ENCODE measurements at regions not wholly inside any gene's neighbourhood (a gene's known extent, or its start where the extent isn't known, plus 50 kb on each side); places are given as distances from the start of the nearest gene placed in this dataset.

- TF ChIP-seq, protein P1, sequence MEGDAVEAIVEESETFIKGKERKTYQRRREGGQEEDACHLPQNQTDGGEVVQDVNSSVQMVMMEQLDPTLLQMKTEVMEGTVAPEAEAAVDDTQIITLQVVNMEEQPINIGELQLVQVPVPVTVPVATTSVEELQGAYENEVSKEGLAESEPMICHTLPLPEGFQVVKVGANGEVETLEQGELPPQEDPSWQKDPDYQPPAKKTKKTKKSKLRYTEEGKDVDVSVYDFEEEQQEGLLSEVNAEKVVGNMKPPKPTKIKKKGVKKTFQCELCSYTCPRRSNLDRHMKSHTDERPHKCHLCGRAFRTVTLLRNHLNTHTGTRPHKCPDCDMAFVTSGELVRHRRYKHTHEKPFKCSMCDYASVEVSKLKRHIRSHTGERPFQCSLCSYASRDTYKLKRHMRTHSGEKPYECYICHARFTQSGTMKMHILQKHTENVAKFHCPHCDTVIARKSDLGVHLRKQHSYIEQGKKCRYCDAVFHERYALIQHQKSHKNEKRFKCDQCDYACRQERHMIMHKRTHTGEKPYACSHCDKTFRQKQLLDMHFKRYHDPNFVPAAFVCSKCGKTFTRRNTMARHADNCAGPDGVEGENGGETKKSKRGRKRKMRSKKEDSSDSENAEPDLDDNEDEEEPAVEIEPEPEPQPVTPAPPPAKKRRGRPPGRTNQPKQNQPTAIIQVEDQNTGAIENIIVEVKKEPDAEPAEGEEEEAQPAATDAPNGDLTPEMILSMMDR (IDR thresholded peaks at IDR 0.05; ENCODE audit: unreplicated experiment), result no peak
- Mint-ChIP-seq H3K27me3 (peaks cover 3% of the 10 kb centered on the region), H3K27ac (no peak overlapping the region), H3K4me1 (ENCODE audit: low read depth) (peaks cover 16% of the 10 kb centered on the region), H3K4me3 (ENCODE audit: low read depth) (no peak overlapping the region), H3K9me3 (ENCODE audit: low read depth) (no peaks in the 10 kb centered on the region), H3K36me3 (ENCODE audit: insufficient read depth) (no peaks in the 10 kb centered on the region)
- DNase-seq (ENCODE audit: low spot score, unreplicated experiment), result no peak
Observed at GRCh38 chr2:200186002-200186401, 120.5 kb upstream of the SPATS2L start.

- Mint-ChIP-seq H3K4me3 (ENCODE audit: low read depth) (no peak overlapping the region), H3K36me3 (ENCODE audit: insufficient read depth) (no peaks in the 10 kb centered on the region), H3K4me1 (ENCODE audit: low read depth) (peaks cover 16% of the 10 kb centered on the region), H3K27me3 (peaks cover 3% of the 10 kb centered on the region), H3K9me3 (ENCODE audit: low read depth) (no peaks in the 10 kb centered on the region), H3K27ac (no peak overlapping the region)
- TF ChIP-seq, protein P1 (IDR thresholded peaks at IDR 0.05; ENCODE audit: unreplicated experiment), result no peak
- no peak for DNase-seq (ENCODE audit: low spot score, unreplicated experiment)
Observed at GRCh38 chr2:200188876-200189275, 117.6 kb upstream of the SPATS2L start.

GRCh38 chr2:200189964-200190363, 116.5 kb upstream of the SPATS2L start:
- Mint-ChIP-seq H3K27ac (no peak overlapping the region), H3K4me3 (ENCODE audit: low read depth) (no peak overlapping the region), H3K4me1 (ENCODE audit: low read depth) (peaks cover 15% of the 10 kb centered on the region), H3K9me3 (ENCODE audit: low read depth) (no peaks in the 10 kb centered on the region), H3K27me3 (peaks cover 3% of the 10 kb centered on the region), H3K36me3 (ENCODE audit: insufficient read depth) (no peaks in the 10 kb centered on the region)
- DNase-seq (ENCODE audit: low spot score, unreplicated experiment), result no peak
- TF ChIP-seq, protein P1 (IDR thresholded peaks at IDR 0.05; ENCODE audit: unreplicated experiment), result no peak

GRCh38 chr2:200193331-200193730, 113.2 kb upstream of the SPATS2L start:
- no peaks in the 10 kb centered on the region for H3K9me3 Mint-ChIP-seq (ENCODE audit: low read depth)

DNA sequence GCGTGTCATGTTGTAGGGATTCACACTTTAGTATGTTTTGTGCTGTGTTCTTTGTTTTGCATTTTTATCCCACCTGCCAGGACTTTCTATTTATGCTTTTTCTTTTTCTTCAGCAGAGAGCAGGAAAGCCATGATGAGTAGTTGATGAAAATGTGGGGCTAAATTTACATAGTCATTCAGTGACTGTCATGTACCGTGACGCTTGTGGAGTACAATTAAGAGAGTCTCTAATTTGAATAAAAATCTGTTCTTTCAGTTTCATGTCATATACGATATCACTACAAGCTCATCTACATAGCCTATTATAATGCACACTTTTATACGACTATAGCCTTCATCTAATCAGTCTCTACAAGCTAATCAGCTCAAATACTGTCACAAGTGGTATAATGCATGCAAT, 112.7 kb upstream of the SPATS2L start:
- DNase-seq (ENCODE audit: low spot score, unreplicated experiment), result no peak
- H3K4me3 Mint-ChIP-seq (ENCODE audit: low read depth), result no peak overlapping the region
- H3K27me3 Mint-ChIP-seq, result peaks cover 3% of the 10 kb centered on the region
- TF ChIP-seq, protein P1 (IDR thresholded peaks at IDR 0.05; ENCODE audit: unreplicated experiment), result no peak
- no peaks in the 10 kb centered on the region for H3K36me3 Mint-ChIP-seq (ENCODE audit: insufficient read depth)
- H3K27ac Mint-ChIP-seq, result no peak overlapping the region
- H3K9me3 Mint-ChIP-seq (ENCODE audit: low read depth), result no peaks in the 10 kb centered on the region
- peaks cover 5% of the 10 kb centered on the region for H3K4me1 Mint-ChIP-seq (ENCODE audit: low read depth)

More at GRCh38 chr2:200193331-200193730, 113.2 kb upstream of the SPATS2L start:
- Mint-ChIP-seq H3K4me1 (ENCODE audit: low read depth) (peaks cover 5% of the 10 kb centered on the region), H3K36me3 (ENCODE audit: insufficient read depth) (no peaks in the 10 kb centered on the region), H3K27ac (no peak overlapping the region), H3K4me3 (ENCODE audit: low read depth) (no peak overlapping the region), H3K27me3 (peaks cover 3% of the 10 kb centered on the region)
- TF ChIP-seq, protein P1 (IDR thresholded peaks at IDR 0.05; ENCODE audit: unreplicated experiment), result no peak
- DNase-seq (ENCODE audit: low spot score, unreplicated experiment), result no peak
